ENCODE measurements at regions not wholly inside any gene's neighbourhood (a gene's known extent, or its start where the extent isn't known, plus 50 kb on each side); places are given as distances from the start of the nearest gene placed in this dataset.

DNA sequence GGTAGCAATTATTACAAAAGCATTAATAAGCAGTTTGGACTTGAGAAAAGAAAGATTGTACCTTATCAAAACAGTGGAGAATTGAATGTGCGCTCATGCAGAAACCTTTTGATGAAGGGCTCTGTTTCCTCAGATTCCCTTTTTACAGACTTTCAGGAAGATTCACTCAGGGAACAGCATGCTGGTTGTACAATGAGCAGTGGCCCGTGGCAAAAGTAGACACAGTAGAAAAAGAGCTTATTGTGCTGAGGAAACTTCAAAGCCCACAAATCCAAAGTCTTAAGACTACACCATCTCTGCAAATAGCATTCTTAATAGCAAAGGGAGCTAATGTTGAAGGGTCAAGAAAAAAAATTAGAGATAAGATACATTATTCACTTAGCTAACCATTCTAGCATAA is 858.9 kb downstream of the PDHA2 start:
- H3K36me3 Mint-ChIP-seq (ENCODE audit: low read depth) = no peaks in the 10 kb centered on the region
- peaks cover 23% of the 10 kb centered on the region for H3K4me1 Mint-ChIP-seq
- TF ChIP-seq, protein P1, sequence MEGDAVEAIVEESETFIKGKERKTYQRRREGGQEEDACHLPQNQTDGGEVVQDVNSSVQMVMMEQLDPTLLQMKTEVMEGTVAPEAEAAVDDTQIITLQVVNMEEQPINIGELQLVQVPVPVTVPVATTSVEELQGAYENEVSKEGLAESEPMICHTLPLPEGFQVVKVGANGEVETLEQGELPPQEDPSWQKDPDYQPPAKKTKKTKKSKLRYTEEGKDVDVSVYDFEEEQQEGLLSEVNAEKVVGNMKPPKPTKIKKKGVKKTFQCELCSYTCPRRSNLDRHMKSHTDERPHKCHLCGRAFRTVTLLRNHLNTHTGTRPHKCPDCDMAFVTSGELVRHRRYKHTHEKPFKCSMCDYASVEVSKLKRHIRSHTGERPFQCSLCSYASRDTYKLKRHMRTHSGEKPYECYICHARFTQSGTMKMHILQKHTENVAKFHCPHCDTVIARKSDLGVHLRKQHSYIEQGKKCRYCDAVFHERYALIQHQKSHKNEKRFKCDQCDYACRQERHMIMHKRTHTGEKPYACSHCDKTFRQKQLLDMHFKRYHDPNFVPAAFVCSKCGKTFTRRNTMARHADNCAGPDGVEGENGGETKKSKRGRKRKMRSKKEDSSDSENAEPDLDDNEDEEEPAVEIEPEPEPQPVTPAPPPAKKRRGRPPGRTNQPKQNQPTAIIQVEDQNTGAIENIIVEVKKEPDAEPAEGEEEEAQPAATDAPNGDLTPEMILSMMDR (conservative IDR thresholded peaks at IDR 0.05) = no peak
- no peak for DNase-seq (ENCODE audit: low read depth, low spot score)
- no peak overlapping the region for H3K4me3 Mint-ChIP-seq
- no peaks in the 10 kb centered on the region for H3K27me3 Mint-ChIP-seq (ENCODE audit: low read depth)
- no peaks in the 10 kb centered on the region for H3K9me3 Mint-ChIP-seq
- peak overlapping the region; percentile 14 for H3K27ac Mint-ChIP-seq (ENCODE audit: unreplicated experiment)

DNA sequence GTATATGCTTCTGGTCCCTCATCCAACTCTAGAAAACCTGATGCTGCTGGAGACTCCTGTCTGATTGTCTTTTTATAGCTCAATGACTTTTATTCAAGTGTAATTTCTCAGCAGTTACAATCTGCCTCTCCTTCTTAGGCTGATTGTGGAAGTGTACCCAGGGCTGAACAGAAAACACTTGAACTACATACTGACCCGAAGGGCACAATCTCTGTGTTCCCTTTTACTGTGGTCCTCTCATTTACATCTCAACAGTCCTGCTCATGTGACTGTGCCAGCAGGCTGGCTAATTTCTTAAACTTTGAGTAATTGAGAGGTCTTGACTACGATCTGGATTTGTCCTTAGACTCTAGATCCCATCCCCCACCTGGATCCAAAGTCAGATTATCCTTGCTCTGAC is 863.4 kb downstream of the PDHA2 start:
- no peak for DNase-seq (ENCODE audit: low read depth, low spot score)
- peaks cover 24% of the 10 kb centered on the region for H3K4me1 Mint-ChIP-seq
- no peak overlapping the region for H3K27ac Mint-ChIP-seq (ENCODE audit: unreplicated experiment)
- H3K4me3 Mint-ChIP-seq = no peak overlapping the region
- H3K27me3 Mint-ChIP-seq (ENCODE audit: low read depth) = no peaks in the 10 kb centered on the region
- no peaks in the 10 kb centered on the region for H3K9me3 Mint-ChIP-seq
- no peaks in the 10 kb centered on the region for H3K36me3 Mint-ChIP-seq (ENCODE audit: low read depth)
- TF ChIP-seq, protein P1 (conservative IDR thresholded peaks at IDR 0.05) = no peak

DNA sequence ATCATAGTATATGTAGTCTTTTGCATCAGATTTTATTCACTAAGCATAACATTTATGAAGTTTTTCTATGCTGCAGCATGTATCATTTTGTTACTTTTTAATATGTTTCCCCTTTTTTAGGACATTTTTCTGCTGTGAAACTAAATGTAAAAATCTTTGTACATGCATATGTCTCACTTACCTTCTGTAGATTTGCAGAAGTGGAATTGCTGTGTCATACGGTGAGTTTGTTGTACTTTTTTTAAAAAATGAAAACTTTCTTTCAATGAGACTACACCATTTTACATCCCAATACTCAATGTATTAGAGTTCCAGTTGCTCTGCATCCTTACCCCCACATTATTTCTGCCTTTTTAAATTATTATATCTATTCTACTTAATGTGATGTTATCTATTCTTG is 868.9 kb downstream of the PDHA2 start:
- no peaks in the 10 kb centered on the region for H3K27me3 Mint-ChIP-seq (ENCODE audit: low read depth)
- peaks cover under 1% of the 10 kb centered on the region for H3K4me1 Mint-ChIP-seq
- no peak for DNase-seq (ENCODE audit: low read depth, low spot score)
- H3K9me3 Mint-ChIP-seq = no peaks in the 10 kb centered on the region
- H3K4me3 Mint-ChIP-seq = no peak overlapping the region
- no peak overlapping the region for H3K27ac Mint-ChIP-seq (ENCODE audit: unreplicated experiment)
- no peaks in the 10 kb centered on the region for H3K36me3 Mint-ChIP-seq (ENCODE audit: low read depth)
- TF ChIP-seq, protein P1 (conservative IDR thresholded peaks at IDR 0.05) = no peak

DNA sequence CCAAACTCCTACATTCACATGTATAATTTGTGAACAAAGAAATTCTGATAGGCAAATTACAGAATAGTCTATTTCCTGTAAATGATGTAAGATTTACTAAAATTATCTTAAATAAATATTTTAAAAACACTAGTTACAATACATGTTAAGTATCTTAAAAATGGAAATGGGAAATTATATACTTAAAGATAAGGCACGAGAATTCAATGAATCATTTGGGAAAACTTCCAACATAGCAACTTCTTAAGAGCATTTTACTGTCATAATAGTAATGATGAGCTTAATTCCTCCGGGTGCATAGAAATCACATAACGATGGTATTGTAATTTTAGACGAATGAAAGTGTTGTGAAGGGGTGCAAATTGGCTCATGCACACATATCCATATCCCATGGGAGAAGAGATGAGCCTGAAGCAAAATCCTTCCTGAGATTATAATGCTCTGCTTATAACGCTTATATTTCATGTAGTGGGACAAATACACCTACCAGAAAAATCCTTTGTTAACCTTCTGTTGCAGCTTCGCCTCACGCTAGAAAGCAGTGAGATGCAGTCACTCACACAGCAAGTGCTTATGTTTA is 873.5 kb downstream of the PDHA2 start:
- DNase-seq (ENCODE audit: low read depth, low spot score) = no peak
- Mint-ChIP-seq H3K9me3 (peaks cover 2% of the 10 kb centered on the region), H3K4me3 (no peak overlapping the region), H3K4me1 (no peaks in the 10 kb centered on the region), H3K27me3 (ENCODE audit: low read depth) (no peaks in the 10 kb centered on the region), H3K27ac (ENCODE audit: unreplicated experiment) (no peak overlapping the region), H3K36me3 (ENCODE audit: low read depth) (no peaks in the 10 kb centered on the region)
- TF ChIP-seq, protein P1 (conservative IDR thresholded peaks at IDR 0.05) = no peak

DNA sequence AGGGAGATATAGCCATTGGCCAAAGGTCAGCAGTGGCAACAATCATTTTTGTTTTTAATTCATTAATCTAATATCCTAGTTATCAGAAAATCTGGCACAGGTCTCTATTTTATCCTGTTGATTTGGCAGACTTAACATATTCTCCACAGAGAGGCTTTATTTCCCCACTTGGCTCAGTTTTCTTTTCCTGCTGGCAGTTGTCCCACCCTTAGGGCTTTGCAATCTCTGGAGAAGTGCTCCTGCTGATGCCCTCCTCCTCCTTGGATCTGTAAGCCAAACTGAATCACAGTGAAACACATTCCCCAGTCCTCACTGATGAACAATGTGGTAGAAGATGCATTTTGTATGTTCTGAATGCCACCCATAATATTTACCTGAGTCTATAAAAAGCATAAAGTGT is 889.7 kb downstream of the PDHA2 start:
- Mint-ChIP-seq H3K36me3 (ENCODE audit: low read depth) (peaks cover 10% of the 10 kb centered on the region), H3K9me3 (peaks cover 15% of the 10 kb centered on the region), H3K27ac (ENCODE audit: unreplicated experiment) (no peak overlapping the region), H3K27me3 (ENCODE audit: low read depth) (no peaks in the 10 kb centered on the region), H3K4me1 (no peaks in the 10 kb centered on the region), H3K4me3 (no peak overlapping the region)
- TF ChIP-seq, protein P1 (conservative IDR thresholded peaks at IDR 0.05) = no peak
- DNase-seq (ENCODE audit: low read depth, low spot score) = no peak

Measured in neural crest cell (in vitro differentiated cells).